K562 (cell line): ENCODE measurements at regions not wholly inside any gene's neighbourhood (a gene's known extent, or its start where the extent isn't known, plus 50 kb on each side); places are given as distances from the start of the nearest gene placed in this dataset.

ENCODE experiments used
- ATAC-seq: fragments of 200-7000 bp; cut with Tn5 transposase; 3 replicates; pipeline ENCODE4 v1.9.1; 2020; ENCODE audit warnings: moderate library complexity
- BruUV-seq: library from RNA; stranded (reverse); fragments of 400-500 nt; replicated peaks from 2 replicates; lab custom pipeline; 2021; lab: Mats Ljungman, UMichigan
- CTCF ChIA-PET: fragments of 300-600 bp; formaldehyde crosslinking; extraction: SDS; loops from one replicate; lab custom pipeline; 2021; ENCODE audit warnings: low intra/inter-chr PET ratio; lab: Yijun Ruan, JAX
- POLR2A ChIA-PET: fragments of 300-600, 350-650 bp; sonication (Branson Sonifier 250); formaldehyde crosslinking; extraction: SDS; loops from one replicate; lab custom pipeline; 2021; ENCODE audit warnings: antibody characterized with exemption, inconsistent platforms; lab: Yijun Ruan, JAX
- DNase-seq, 4 experiments: peaks; one replicate each; pipeline versions ENCODE4 v3.0.0 to v3.0.0-alpha.2; 2011 to 2018; ENCODE audit warnings: low spot score in 3 of 4, mixed read lengths in 3 of 4; ENCODE audit errors: extremely low read depth in 1 of 4
- FAIRE-seq: peaks from 2 replicates; lab custom pipeline; 2011; peaks lifted over from hg19 to GRCh38; lab: Jason Lieb, UNC
- H2AFZ ChIP-seq: 2 replicates; pipeline ENCODE4 v1.6.0; 2011; ENCODE audit warnings: low read depth, low read length, control low read depth, inconsistent platforms
- H3K27ac ChIP-seq: fragments of 200-600 bp; 3 replicates; pipeline ENCODE4 v1.8.0; 2011; ENCODE audit warnings: low read depth, mild to moderate bottlenecking, control low read depth, inconsistent platforms, low read length, moderate library complexity, mixed read lengths; ENCODE audit errors: extremely low read depth
- H3K27me3 ChIP-seq, 2 experiments: fragments of 300-600 bp in 1 of 2; 2 replicates in 1 of 2; 3 replicates in 1 of 2; pipeline versions ENCODE4 v1.6.0 to v1.8.0; 2011; ENCODE audit warnings: inconsistent platforms in 2 of 2, low read length in 2 of 2, mild to moderate bottlenecking in 1 of 2, mixed read lengths in 1 of 2, moderate library complexity in 1 of 2; ENCODE audit not compliant: control insufficient read depth in 2 of 2, insufficient read depth in 2 of 2
- H3K36me3 ChIP-seq: fragments of 300-600 bp; 3 replicates; pipeline ENCODE4 v1.8.0; 2011; ENCODE audit warnings: mild to moderate bottlenecking, low read length, inconsistent platforms; ENCODE audit not compliant: control insufficient read depth, insufficient read depth
- H3K4me1 ChIP-seq, 2 experiments: fragments of 200-600 bp in 1 of 2; replicated peaks in 1 of 2; 2 replicates in 1 of 2; 3 replicates in 1 of 2; pipeline versions ENCODE4 v1.5.1 to v1.8.0; 2011; ENCODE audit warnings: inconsistent platforms in 2 of 2, low read length in 2 of 2, mild to moderate bottlenecking in 1 of 2, mixed read lengths in 1 of 2, moderate library complexity in 1 of 2; ENCODE audit not compliant: control insufficient read depth in 2 of 2, insufficient read depth in 2 of 2
- H3K4me2 ChIP-seq: 2 replicates; pipeline ENCODE4 v1.6.1; 2011; ENCODE audit warnings: low read length, control low read depth, inconsistent platforms, mixed read lengths; ENCODE audit not compliant: insufficient read depth
- H3K4me3 ChIP-seq: fragments of 200-600 bp; sonication (generic), shearing (Covaris generic); 2 replicates; pipeline ENCODE4 v1.5.1; 2016; ENCODE audit warnings: control low read depth, inconsistent platforms
- H3K79me2 ChIP-seq: fragments of 200-600 bp; 3 replicates; pipeline ENCODE4 v1.8.0; 2011; ENCODE audit warnings: low read length, inconsistent platforms; ENCODE audit not compliant: control insufficient read depth, insufficient read depth
- H3K9ac ChIP-seq, 2 experiments: 2 replicates each; pipeline versions ENCODE4 v1.6.0 to v1.6.1; 2011; ENCODE audit warnings: low read depth in 2 of 2, low read length in 2 of 2, control low read depth in 1 of 2, inconsistent platforms in 1 of 2, mild to moderate bottlenecking in 1 of 2, mixed read lengths in 1 of 2; ENCODE audit not compliant: insufficient read depth in 1 of 2
- H3K9me1 ChIP-seq: one replicate; pipeline ENCODE4 v1.6.0; 2011; ENCODE audit warnings: inconsistent platforms, mild to moderate bottlenecking, low read length, moderate library complexity; ENCODE audit not compliant: control insufficient read depth, insufficient read depth
- H3K9me3 ChIP-seq: replicated peaks from 2 replicates; pipeline ENCODE4 v1.5.1; 2011; ENCODE audit warnings: low read depth, low read length, inconsistent platforms; ENCODE audit not compliant: control insufficient read depth, insufficient read depth
- H4K20me1 ChIP-seq: replicated peaks from 2 replicates; pipeline ENCODE4 v1.6.1; 2011; ENCODE audit warnings: low read length, inconsistent platforms, mixed read lengths; ENCODE audit not compliant: control insufficient read depth, insufficient read depth
- CBFA2T3 ChIP-seq: fragments of 450-650 bp; IDR thresholded peaks from 2 replicates; pipeline ENCODE4 v1.6.1; 2017
- CEBPG ChIP-seq, 3 experiments: fragments of 200-800 bp in 1 of 3; sonication (Bioruptor generic) in 1 of 3; sonication (generic) in 1 of 3; formaldehyde crosslinking in 1 of 3; IDR thresholded peaks in 2 of 3; conservative IDR thresholded peaks in 1 of 3; 2 replicates each; pipeline versions ENCODE4 v1.6.1 to v1.8.0; 2016 to 2022; ENCODE audit warnings: missing compliant biosample characterization in 2 of 3, missing genetic modification characterization in 2 of 3, mild to moderate bottlenecking in 1 of 3, missing genetic modification reagents in 1 of 3
- EP300 ChIP-seq: IDR thresholded peaks from 2 replicates; pipeline ENCODE4 v1.6.1; 2012; ENCODE audit warnings: low read length, improper control_type of control experiment
- GTF2B ChIP-seq: IDR thresholded peaks from 2 replicates; pipeline ENCODE4 v1.6.1; 2011; ENCODE audit not compliant: insufficient read length; ENCODE audit errors: extremely low read depth
- HNRNPH1 ChIP-seq: fragments of 200-400 bp; formaldehyde crosslinking; optimal IDR thresholded peaks from 2 replicates; pipeline ENCODE3; 2017; ENCODE audit warnings: low read depth, mild to moderate bottlenecking, low read length, moderate library complexity
- MIER1 ChIP-seq: fragments of 450-650 bp; IDR thresholded peaks from 2 replicates; pipeline ENCODE4 v1.6.1; 2016; ENCODE audit warnings: antibody characterized with exemption, mild to moderate bottlenecking, low read depth
- PHF8 ChIP-seq: fragments of 200-600 bp; sonication (generic); IDR thresholded peaks from 2 replicates; pipeline ENCODE4 v1.6.1; 2012; ENCODE audit warnings: mixed run types, mild to moderate bottlenecking, inconsistent platforms, low read length, moderate library complexity, borderline replicate concordance
- RBM15 ChIP-seq: fragments of 200-400 bp; formaldehyde crosslinking; IDR thresholded peaks from 2 replicates; pipeline ENCODE4 v1.6.1; 2018; ENCODE audit warnings: mild to moderate bottlenecking, low read length, moderate library complexity; ENCODE audit not compliant: insufficient read depth
- STAT5B ChIP-seq: fragments of 250-450 bp; sonication (Bioruptor Pico); IDR thresholded peaks from 2 replicates; pipeline ENCODE4 v1.8.0; 2021; ENCODE audit warnings: mild to moderate bottlenecking, inconsistent platforms
- THRA ChIP-seq: fragments of 450-650 bp; IDR thresholded peaks from 2 replicates; pipeline ENCODE4 v1.6.1; 2017; ENCODE audit warnings: mild to moderate bottlenecking, moderate library complexity
- UBTF ChIP-seq, 2 experiments: IDR thresholded peaks; 2 replicates each; pipeline ENCODE4 v1.6.1; 2012; ENCODE audit warnings: improper control_type of control experiment in 2 of 2, low read depth in 2 of 2, low read length in 2 of 2, borderline replicate concordance in 1 of 2
- ZBTB17 ChIP-seq: fragments of 450-650 bp; formaldehyde crosslinking; IDR thresholded peaks from 2 replicates; pipeline ENCODE4 v1.4.0; 2020; ENCODE audit warnings: mild to moderate bottlenecking
- ZBTB9 ChIP-seq: fragments of 450-650 bp; formaldehyde crosslinking; IDR thresholded peaks from 2 replicates; pipeline ENCODE4 v1.4.0; 2020; ENCODE audit warnings: mild to moderate bottlenecking, moderate library complexity
- ZNF3 ChIP-seq: fragments of 250-450 bp; sonication (Bioruptor Pico); IDR thresholded peaks from 2 replicates; pipeline ENCODE4 v1.5.0; 2021; ENCODE audit warnings: mild to moderate bottlenecking, moderate library complexity
- WGBS: fragments of 100-300 bp; shearing (Covaris generic); methylation state at CpG from one replicate; pipeline ENCODE4 v1.1.6; 2016; ENCODE audit warnings: low coverage, mixed read lengths; ENCODE audit not compliant: insufficient coverage; ENCODE audit errors: missing lambda C conversion rate; 5-methylcytosine and 5-hydroxymethylcytosine counted together
- in situ Hi-C: fragments of 300-500 bp; cut with MboI; formaldehyde crosslinking; loops from 4 replicates; pipeline ENCODE4 v1.15.0; 2018; ENCODE audit warnings: inconsistent platforms, mixed read lengths
- intact Hi-C: fragments of 100-400 bp; cut with micrococcal nuclease; formaldehyde crosslinking; loops from 2 replicates; pipeline ENCODE4 v1.14.2; 2022

GRCh38 chr1:201740086-201740541, 88.8 kb upstream of the IPO9 start:
- FAIRE-seq, result no peak
- no peak overlapping the region for H3K4me3 ChIP-seq
- TF ChIP-seq MIER1 (no peak), RBM15 (no peak), PHF8 (no peak), ZNF3 (CRISPR knock-in tag) (no peak), GTF2B (no peak), ZBTB17 (CRISPR knock-in tag) (no peak), UBTF (IDR thresholded peaks at IDR 0.05; ENCODE audit: borderline replicate concordance in 1 of 2, low read depth in 2 of 2, low read length in 2 of 2) (no peak), CBFA2T3 (no peak), ZBTB9 (CRISPR knock-in tag) (no peak), CEBPG (CRISPR knock-in tag; IDR thresholded peaks at IDR 0.05) (no peak), CEBPG (tag; conservative IDR thresholded peaks at IDR 0.05 in 1 of 2, IDR thresholded peaks at IDR 0.05 in 1 of 2) (no peak), STAT5B (CRISPR knock-in tag) (no peak), EP300 (no peak), THRA (no peak), HNRNPH1 (no peak)
- TF ChIP-seq, all 486 proteins: peak for 0
- BruUV-seq, result no TSS peak
- in situ Hi-C loops (no loop called here), intact Hi-C loops (no loop called here)
- Histone ChIP-seq H3K4me1 (peaks cover 4 to 14% of the 10 kb centered on the region in 2 experiments; a peak in 4 of 5 replicates), H3K9me3 (no peaks in the 10 kb centered on the region), H3K4me2 (no peak overlapping the region), H4K20me1 (peaks cover 34% of the 10 kb centered on the region), H3K79me2 (no peaks in the 10 kb centered on the region), H2AFZ (no peak overlapping the region), H3K27me3 (peaks cover 17 to 45% of the 10 kb centered on the region in 2 experiments), H3K27ac (no peak overlapping the region), H3K9me1 (no peaks in the 10 kb centered on the region), H3K36me3 (no peaks in the 10 kb centered on the region), H3K9ac (no peak overlapping the region)
- WGBS, result 34% methylated on average over 18 of the region's 29 CpGs
- POLR2A ChIA-PET, result interaction anchor here (0.6 to 1.3 kb wide), 5 partner anchors 8 to 835 kb away, joined by 3 to 4 read pairs (median 3); no protein-coding TSS in a partner anchor
- CTCF ChIA-PET, result no interaction called here
- 0 out of 3 replicates have a peak, but pooled peaks have one; percentile 9 for ATAC-seq
- no peak for DNase-seq
